ENCODE measurements at regions not wholly inside any gene's neighbourhood (a gene's known extent, or its start where the extent isn't known, plus 50 kb on each side); places are given as distances from the start of the nearest gene placed in this dataset.
A peak's percentile ranks its signal among the peaks of the same experiment; 100 is the strongest.

GRCh38 chr15:38687775-38688495 is 123.3 kb upstream of the RASGRP1 start:
- H3K9ac ChIP-seq (ENCODE audit: low read length): no peak overlapping the region
- no peaks in the 10 kb centered on the region for H3K79me2 ChIP-seq (ENCODE audit: insufficient read depth, low read length)

GRCh38 chr15:38688761-38689160 is 124.1 kb upstream of the RASGRP1 start:
- H3F3A ChIP-seq (ENCODE audit: insufficient read depth, low read length): no peaks in the 10 kb centered on the region
- H3K36me3 ChIP-seq (ENCODE audit: insufficient read depth, low read length): no peaks in the 10 kb centered on the region
- H3K4me1 ChIP-seq (ENCODE audit: insufficient read depth, low read length, severe bottlenecking): no peaks in the 10 kb centered on the region
- no peaks in the 10 kb centered on the region for H3K27me3 ChIP-seq (ENCODE audit: insufficient read depth, low read length)
- H3K79me2 ChIP-seq (ENCODE audit: insufficient read depth, low read length): no peaks in the 10 kb centered on the region
- no peaks in the 10 kb centered on the region for H4K20me1 ChIP-seq (ENCODE audit: insufficient read depth, low read length)
- no peaks in the 10 kb centered on the region for H3K9me3 ChIP-seq (ENCODE audit: low read length)
- no peak overlapping the region for H3K4me3 ChIP-seq (ENCODE audit: low read depth, low read length, poor library complexity, severe bottlenecking)
- no peak overlapping the region for H3K4me2 ChIP-seq (ENCODE audit: low read length)
- TF ChIP-seq EZH2 (IDR thresholded peaks at IDR 0.05; ENCODE audit: borderline replicate concordance, low read length): no peak
- no peak overlapping the region for H3K27ac ChIP-seq (ENCODE audit: low read depth, low read length, poor library complexity, severe bottlenecking)
- no peak overlapping the region for H2AFZ ChIP-seq (ENCODE audit: low read length)
- H3K9ac ChIP-seq (ENCODE audit: low read length): no peak overlapping the region
- H3K9me2 ChIP-seq (ENCODE audit: low read depth, low read length): no peaks in the 10 kb centered on the region

More at GRCh38 chr15:38687775-38688495, 123.3 kb upstream of the RASGRP1 start:
- Histone ChIP-seq H3K9me2 (ENCODE audit: low read depth, low read length) (no peaks in the 10 kb centered on the region), H3K4me1 (ENCODE audit: insufficient read depth, low read length, severe bottlenecking) (peaks cover 7% of the 10 kb centered on the region), H3K27me3 (ENCODE audit: insufficient read depth, low read length) (no peaks in the 10 kb centered on the region), H3K27ac (ENCODE audit: low read depth, low read length, poor library complexity, severe bottlenecking) (no peak overlapping the region), H4K20me1 (ENCODE audit: insufficient read depth, low read length) (no peaks in the 10 kb centered on the region), H2AFZ (ENCODE audit: low read length) (no peak overlapping the region), H3F3A (ENCODE audit: insufficient read depth, low read length) (no peaks in the 10 kb centered on the region), H3K9me3 (ENCODE audit: low read length) (no peaks in the 10 kb centered on the region), H3K4me3 (ENCODE audit: low read depth, low read length, poor library complexity, severe bottlenecking) (no peak overlapping the region), H3K36me3 (ENCODE audit: insufficient read depth, low read length) (no peaks in the 10 kb centered on the region), H3K4me2 (ENCODE audit: low read length) (no peak overlapping the region)
- no peak for TF ChIP-seq CTCF (IDR thresholded peaks at IDR 0.05; ENCODE audit: low read length)
- TF ChIP-seq EZH2 (IDR thresholded peaks at IDR 0.05; ENCODE audit: borderline replicate concordance, low read length): no peak

GRCh38 chr15:38689522-38689921 is 124.9 kb upstream of the RASGRP1 start:
- H2AFZ ChIP-seq (ENCODE audit: low read length): no peak overlapping the region
- no peak for TF ChIP-seq EZH2 (IDR thresholded peaks at IDR 0.05; ENCODE audit: borderline replicate concordance, low read length)
- TF ChIP-seq CTCF (IDR thresholded peaks at IDR 0.05; ENCODE audit: low read length): no peak

GRCh38 chr15:38690216-38690615 is 125.6 kb upstream of the RASGRP1 start:
- Histone ChIP-seq H3K4me1 (ENCODE audit: insufficient read depth, low read length, severe bottlenecking) (no peaks in the 10 kb centered on the region), H2AFZ (ENCODE audit: low read length) (0 out of 2 replicates have a peak overlapping the region, but pooled peaks have one; percentile 17), H3K9ac (ENCODE audit: low read length) (no peak overlapping the region), H3K79me2 (ENCODE audit: insufficient read depth, low read length) (no peaks in the 10 kb centered on the region), H3K27me3 (ENCODE audit: insufficient read depth, low read length) (no peaks in the 10 kb centered on the region), H4K20me1 (ENCODE audit: insufficient read depth, low read length) (no peaks in the 10 kb centered on the region), H3K9me3 (ENCODE audit: low read length) (no peaks in the 10 kb centered on the region), H3K4me2 (ENCODE audit: low read length) (no peak overlapping the region), H3K36me3 (ENCODE audit: insufficient read depth, low read length) (no peaks in the 10 kb centered on the region), H3K27ac (ENCODE audit: low read depth, low read length, poor library complexity, severe bottlenecking) (no peak overlapping the region), H3K9me2 (ENCODE audit: low read depth, low read length) (no peaks in the 10 kb centered on the region), H3K4me3 (ENCODE audit: low read depth, low read length, poor library complexity, severe bottlenecking) (no peak overlapping the region), H3F3A (ENCODE audit: insufficient read depth, low read length) (no peaks in the 10 kb centered on the region)
- TF ChIP-seq CTCF (IDR thresholded peaks at IDR 0.05; ENCODE audit: low read length) (no peak), EZH2 (IDR thresholded peaks at IDR 0.05; ENCODE audit: borderline replicate concordance, low read length) (no peak)

More at GRCh38 chr15:38689522-38689921, 124.9 kb upstream of the RASGRP1 start:
- H3K9me2 ChIP-seq (ENCODE audit: low read depth, low read length): no peaks in the 10 kb centered on the region
- H4K20me1 ChIP-seq (ENCODE audit: insufficient read depth, low read length): no peaks in the 10 kb centered on the region
- no peaks in the 10 kb centered on the region for H3F3A ChIP-seq (ENCODE audit: insufficient read depth, low read length)
- H3K9ac ChIP-seq (ENCODE audit: low read length): no peak overlapping the region
- no peaks in the 10 kb centered on the region for H3K9me3 ChIP-seq (ENCODE audit: low read length)
- H3K4me1 ChIP-seq (ENCODE audit: insufficient read depth, low read length, severe bottlenecking): no peaks in the 10 kb centered on the region
- no peaks in the 10 kb centered on the region for H3K27me3 ChIP-seq (ENCODE audit: insufficient read depth, low read length)
- no peaks in the 10 kb centered on the region for H3K36me3 ChIP-seq (ENCODE audit: insufficient read depth, low read length)
- no peaks in the 10 kb centered on the region for H3K79me2 ChIP-seq (ENCODE audit: insufficient read depth, low read length)
- H3K4me2 ChIP-seq (ENCODE audit: low read length): no peak overlapping the region
- no peak overlapping the region for H3K27ac ChIP-seq (ENCODE audit: low read depth, low read length, poor library complexity, severe bottlenecking)
- H3K4me3 ChIP-seq (ENCODE audit: low read depth, low read length, poor library complexity, severe bottlenecking): no peak overlapping the region
